GM23248 (cell line): ENCODE measurements at regions not wholly inside any gene's neighbourhood (a gene's known extent, or its start where the extent isn't known, plus 50 kb on each side); places are given as distances from the start of the nearest gene placed in this dataset.
A peak's percentile ranks its signal among the peaks of the same experiment; 100 is the strongest.

Experiments
- DNase-seq: peaks from one replicate; pipeline ENCODE4 v3.0.0-alpha.2; 2015
- H2AFZ ChIP-seq: fragments of 200-600 bp; sonication (generic); 2 replicates; pipeline ENCODE4 v1.6.1; 2016; ENCODE audit warnings: antibody characterized with exemption
- H3F3A ChIP-seq: fragments of 200-600 bp; sonication (generic); 2 replicates; pipeline ENCODE4 v1.6.1; 2016; ENCODE audit warnings: mild to moderate bottlenecking, antibody characterized with exemption, mixed run types; ENCODE audit not compliant: insufficient read depth
- H3K27ac ChIP-seq: fragments of 200-600 bp; sonication (generic); 2 replicates; pipeline ENCODE4 v1.5.1; 2016; ENCODE audit warnings: mild to moderate bottlenecking
- H3K27me3 ChIP-seq: fragments of 200-600 bp; sonication (generic); replicated peaks from 2 replicates; pipeline ENCODE4 v1.6.1; 2016; ENCODE audit warnings: mild to moderate bottlenecking; ENCODE audit not compliant: insufficient read depth
- H3K36me3 ChIP-seq: fragments of 200-600 bp; sonication (generic); 2 replicates; pipeline ENCODE4 v1.6.1; 2016; ENCODE audit warnings: low read depth, mild to moderate bottlenecking
- H3K4me1 ChIP-seq: fragments of 200-600 bp; sonication (generic); 2 replicates; pipeline ENCODE4 v1.6.1; 2016; ENCODE audit warnings: mild to moderate bottlenecking; ENCODE audit not compliant: insufficient read depth
- H3K4me2 ChIP-seq: fragments of 200-600 bp; sonication (generic); one replicate; pipeline ENCODE4 v1.6.1; 2016; ENCODE audit warnings: mild to moderate bottlenecking; ENCODE audit not compliant: unreplicated experiment
- H3K4me3 ChIP-seq: fragments of 200-600 bp; sonication (generic); 2 replicates; pipeline ENCODE4 v1.5.1; 2016; ENCODE audit warnings: mild to moderate bottlenecking
- H3K79me2 ChIP-seq: fragments of 200-600 bp; sonication (generic); 2 replicates; pipeline ENCODE4 v1.6.1; 2016; ENCODE audit warnings: mild to moderate bottlenecking; ENCODE audit not compliant: insufficient read depth
- H3K9ac ChIP-seq: fragments of 200-600 bp; sonication (generic); 2 replicates; pipeline ENCODE4 v1.6.1; 2016; ENCODE audit warnings: mild to moderate bottlenecking
- H3K9me2 ChIP-seq: fragments of 200-600 bp; sonication (generic); 2 replicates; pipeline ENCODE4 v1.6.1; 2016; ENCODE audit warnings: mixed run types, mild to moderate bottlenecking, moderate library complexity; ENCODE audit not compliant: insufficient read depth
- H3K9me3 ChIP-seq: fragments of 200-600 bp; sonication (generic); one replicate; pipeline ENCODE4 v1.6.1; 2017; ENCODE audit warnings: low read depth
- H4K20me1 ChIP-seq: fragments of 200-600 bp; sonication (generic); 2 replicates; pipeline ENCODE4 v1.6.0; 2016; ENCODE audit not compliant: insufficient read depth
- EZH2 ChIP-seq: fragments of 200-600 bp; sonication (generic); IDR thresholded peaks from 2 replicates; pipeline ENCODE4 v1.6.1; 2018; ENCODE audit warnings: antibody characterized with exemption, mild to moderate bottlenecking; ENCODE audit not compliant: insufficient read depth, poor library complexity, severe bottlenecking
- EZH2phosphoT487 ChIP-seq: fragments of 200-600 bp; sonication (generic); IDR thresholded peaks from 2 replicates; pipeline ENCODE4 v1.6.1; 2018; ENCODE audit warnings: antibody characterized with exemption, moderate library complexity, mild to moderate bottlenecking, low read depth; ENCODE audit not compliant: insufficient read depth
- WGBS, 2 experiments: methylation state at CpG; one replicate each; pipeline ENCODE4 v1.1.6; 2015 to 2017; ENCODE audit warnings: low lambda C conversion rate in 2 of 2, low coverage in 1 of 2; ENCODE audit errors: missing lambda C conversion rate in 2 of 2; 5-methylcytosine and 5-hydroxymethylcytosine counted together
- in situ Hi-C: fragments of 300-500 bp; cut with MboI; formaldehyde crosslinking; loops from 2 replicates; pipeline ENCODE4 v1.15.0; 2020

GRCh38 chr2:121094101-121094500, 190.9 kb downstream of the TFCP2L1 start:
- H3K9ac ChIP-seq, result no peak overlapping the region
- no peaks in the 10 kb centered on the region for H4K20me1 ChIP-seq
- TF ChIP-seq EZH2phosphoT487 (no peak), EZH2 (no peak)
- H3F3A ChIP-seq, result no peaks in the 10 kb centered on the region
- no peaks in the 10 kb centered on the region for H3K9me3 ChIP-seq
- 2 to 8% methylated on average over 3 of the region's 3 CpGs for WGBS, 2 experiments
- H3K4me1 ChIP-seq, result 0 out of 2 replicates have a peak, but pooled peaks cover 6% of the 10 kb centered on the region
- H3K9me2 ChIP-seq, result no peaks in the 10 kb centered on the region
- no peak overlapping the region for H2AFZ ChIP-seq
- no peaks in the 10 kb centered on the region; the same call in 1 of the 2 replicates for H3K27me3 ChIP-seq
- H3K4me3 ChIP-seq, result no peak overlapping the region
- no peak overlapping the region for H3K4me2 ChIP-seq
- no peaks in the 10 kb centered on the region for H3K36me3 ChIP-seq
- H3K27ac ChIP-seq, result no peak overlapping the region
- DNase-seq, result peak; percentile 64
- H3K79me2 ChIP-seq, result no peaks in the 10 kb centered on the region
- in situ Hi-C loops, result loop anchor here (25.0 kb wide), 2 partner anchors 618 to 757 kb away; partner anchors contain the start of gene INHBB

GRCh38 chr2:121094845-121095244, 190.2 kb downstream of the TFCP2L1 start:
- in situ Hi-C loops, result loop anchor here (25.0 kb wide), 2 partner anchors 617 to 758 kb away; partner anchors contain the start of gene INHBB
- Histone ChIP-seq H2AFZ (no peak overlapping the region), H3F3A (no peaks in the 10 kb centered on the region), H3K27me3 (no peaks in the 10 kb centered on the region; the same call in 1 of the 2 replicates), H4K20me1 (no peaks in the 10 kb centered on the region), H3K9me2 (no peaks in the 10 kb centered on the region), H3K9me3 (no peaks in the 10 kb centered on the region), H3K4me2 (no peak overlapping the region), H3K4me1 (0 out of 2 replicates have a peak, but pooled peaks cover 6% of the 10 kb centered on the region), H3K79me2 (no peaks in the 10 kb centered on the region), H3K4me3 (no peak overlapping the region), H3K27ac (no peak overlapping the region), H3K9ac (no peak overlapping the region), H3K36me3 (no peaks in the 10 kb centered on the region)
- 86 to 93% methylated on average over 3 of the region's 3 CpGs for WGBS, 2 experiments
- DNase-seq, result no peak
- no peak for TF ChIP-seq EZH2phosphoT487
- no peak for TF ChIP-seq EZH2

- no peak overlapping the region for H3K4me2 ChIP-seq
- 33 to 37% methylated on average over 18 to 19 of the region's 19 CpGs for WGBS, 2 experiments
- no peaks in the 10 kb centered on the region for H3K9me2 ChIP-seq
- no peak for TF ChIP-seq EZH2
- no peak for TF ChIP-seq EZH2phosphoT487
- no peaks in the 10 kb centered on the region for H3K79me2 ChIP-seq
- H3K27ac ChIP-seq, result no peak overlapping the region
- H3K27me3 ChIP-seq, result no peaks in the 10 kb centered on the region; the same call in 1 of the 2 replicates
- no peaks in the 10 kb centered on the region for H3K36me3 ChIP-seq
- no peak overlapping the region for H3K9ac ChIP-seq
- peak; percentile 79 for DNase-seq
- no peaks in the 10 kb centered on the region for H3F3A ChIP-seq
- H3K9me3 ChIP-seq, result no peaks in the 10 kb centered on the region
- in situ Hi-C loops, result loop anchor here (25.0 kb wide), 2 partner anchors 617 to 758 kb away; partner anchors contain the start of gene INHBB
- H3K4me3 ChIP-seq, result no peak overlapping the region
- H3K4me1 ChIP-seq, result 0 out of 2 replicates have a peak, but pooled peaks cover 6% of the 10 kb centered on the region
- no peak overlapping the region for H2AFZ ChIP-seq
- no peaks in the 10 kb centered on the region for H4K20me1 ChIP-seq
Measured at GRCh38 chr2:121095257-121096080, 189.5 kb downstream of the TFCP2L1 start.

GRCh38 chr2:121096611-121097010, 188.4 kb downstream of the TFCP2L1 start:
- H4K20me1 ChIP-seq, result no peaks in the 10 kb centered on the region
- H3K36me3 ChIP-seq, result no peaks in the 10 kb centered on the region
- no peaks in the 10 kb centered on the region for H3F3A ChIP-seq
- H3K4me1 ChIP-seq, result 0 out of 2 replicates have a peak, but pooled peaks cover 6% of the 10 kb centered on the region
- H3K27me3 ChIP-seq, result no peaks in the 10 kb centered on the region; the same call in none of the 2 replicates
- no peak overlapping the region for H3K4me2 ChIP-seq
- in situ Hi-C loops, result loop anchor here (25.0 kb wide), 2 partner anchors 616 to 759 kb away; partner anchors contain the start of gene INHBB
- H3K4me3 ChIP-seq, result no peak overlapping the region
- H3K9ac ChIP-seq, result no peak overlapping the region
- no peak overlapping the region for H3K27ac ChIP-seq
- no peaks in the 10 kb centered on the region for H3K79me2 ChIP-seq
- no peaks in the 10 kb centered on the region for H3K9me2 ChIP-seq
- TF ChIP-seq EZH2phosphoT487, result no peak
- TF ChIP-seq EZH2, result no peak
- DNase-seq, result no peak
- WGBS, 2 experiments, result 53 to 57% methylated on average over 5 of the region's 5 CpGs
- no peak overlapping the region for H2AFZ ChIP-seq
- H3K9me3 ChIP-seq, result no peaks in the 10 kb centered on the region
